OCI-LY1 (cell line): ENCODE measurements at regions not wholly inside any gene's neighbourhood (a gene's known extent, or its start where the extent isn't known, plus 50 kb on each side); places are given as distances from the start of the nearest gene placed in this dataset.

Experiments
- EZH2 ChIP-seq: fragments of 200-600 bp; sonication (generic), shearing (Covaris generic); IDR thresholded peaks from 2 replicates; pipeline ENCODE4 v1.8.0; 2017; ENCODE audit warnings: borderline replicate concordance, mixed run types, mild to moderate bottlenecking, antibody characterized with exemption, low read length, moderate library complexity, mixed read lengths
- TF ChIP-seq, protein P1 (sequence below): fragments of 200-600 bp; sonication (generic), shearing (Covaris generic); IDR thresholded peaks from 2 replicates; pipeline ENCODE4 v1.5.1; 2017; ENCODE audit warnings: mild to moderate bottlenecking, antibody characterized with exemption, low read length, moderate library complexity, mixed read lengths

DNA sequence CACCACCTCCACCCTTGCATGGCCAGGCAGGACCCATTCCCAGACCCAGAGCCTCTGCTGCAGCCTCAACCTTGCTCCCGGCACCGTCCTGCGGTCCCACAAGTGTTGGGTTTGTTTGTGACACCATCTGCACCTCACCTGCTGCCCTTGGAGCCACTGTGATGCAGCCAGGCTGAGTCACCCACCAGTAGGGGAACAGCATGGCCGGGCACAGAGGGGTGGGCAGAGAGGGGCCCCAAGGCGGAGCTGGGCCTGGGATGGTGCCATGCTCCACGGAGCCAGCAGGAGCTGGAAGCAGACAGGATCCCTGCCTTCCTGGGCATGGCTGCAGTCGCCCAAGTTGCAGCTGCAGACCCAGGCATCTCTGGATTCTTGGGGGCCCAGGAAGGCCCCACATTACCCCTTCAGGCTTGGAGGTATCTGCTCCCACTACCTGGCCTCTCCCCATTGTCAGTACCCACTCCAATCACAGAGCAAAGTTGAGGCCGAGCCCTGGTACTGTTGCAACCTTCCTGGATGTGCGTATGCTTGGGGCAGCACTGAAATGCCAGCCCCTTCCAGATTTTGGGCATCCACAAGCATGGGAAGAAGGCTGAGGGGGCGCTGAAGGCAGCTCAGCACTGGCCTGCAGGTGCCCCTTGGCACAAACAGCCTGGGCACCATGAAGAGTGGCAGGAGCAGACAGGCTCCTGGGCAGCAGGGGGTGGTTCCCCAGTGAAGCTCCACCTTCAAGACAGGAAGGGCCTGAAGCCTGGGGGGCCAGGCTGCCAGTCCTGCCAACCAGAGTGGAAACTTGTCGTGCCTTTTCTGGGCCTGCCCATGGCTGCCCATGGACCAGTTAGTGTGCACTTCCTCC, 172.8 kb downstream of the MATN1 start:
- TF ChIP-seq, protein P1, sequence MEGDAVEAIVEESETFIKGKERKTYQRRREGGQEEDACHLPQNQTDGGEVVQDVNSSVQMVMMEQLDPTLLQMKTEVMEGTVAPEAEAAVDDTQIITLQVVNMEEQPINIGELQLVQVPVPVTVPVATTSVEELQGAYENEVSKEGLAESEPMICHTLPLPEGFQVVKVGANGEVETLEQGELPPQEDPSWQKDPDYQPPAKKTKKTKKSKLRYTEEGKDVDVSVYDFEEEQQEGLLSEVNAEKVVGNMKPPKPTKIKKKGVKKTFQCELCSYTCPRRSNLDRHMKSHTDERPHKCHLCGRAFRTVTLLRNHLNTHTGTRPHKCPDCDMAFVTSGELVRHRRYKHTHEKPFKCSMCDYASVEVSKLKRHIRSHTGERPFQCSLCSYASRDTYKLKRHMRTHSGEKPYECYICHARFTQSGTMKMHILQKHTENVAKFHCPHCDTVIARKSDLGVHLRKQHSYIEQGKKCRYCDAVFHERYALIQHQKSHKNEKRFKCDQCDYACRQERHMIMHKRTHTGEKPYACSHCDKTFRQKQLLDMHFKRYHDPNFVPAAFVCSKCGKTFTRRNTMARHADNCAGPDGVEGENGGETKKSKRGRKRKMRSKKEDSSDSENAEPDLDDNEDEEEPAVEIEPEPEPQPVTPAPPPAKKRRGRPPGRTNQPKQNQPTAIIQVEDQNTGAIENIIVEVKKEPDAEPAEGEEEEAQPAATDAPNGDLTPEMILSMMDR: no peak
- no peak for TF ChIP-seq EZH2
